H1 (cell line): ENCODE measurements at regions not wholly inside any gene's neighbourhood (a gene's known extent, or its start where the extent isn't known, plus 50 kb on each side); places are given as distances from the start of the nearest gene placed in this dataset.

Experiments
- CTCF ChIA-PET: fragments of 300-600 bp; sonication (Branson Sonifier 250); formaldehyde crosslinking; loops from one replicate; lab custom pipeline; 2021; ENCODE audit not compliant: partially characterized antibody; lab: Charles Lee
- POLR2A ChIA-PET: fragments of 300-600 bp; sonication (Branson Sonifier 250); formaldehyde crosslinking; loops from one replicate; lab custom pipeline; 2021; ENCODE audit warnings: inconsistent platforms; ENCODE audit not compliant: partially characterized antibody; lab: Charles Lee
- DNase-seq, 2 experiments: peaks; one replicate each; pipeline versions ENCODE4 v3.0.0 to v3.0.0-alpha.2; 2010 to 2022; ENCODE audit warnings: low spot score in 2 of 2, low read depth in 1 of 2, mixed read lengths in 1 of 2
- FAIRE-seq: peaks from 2 replicates; lab custom pipeline; 2011; peaks lifted over from hg19 to GRCh38; lab: Jason Lieb, UNC
- H2AFZ ChIP-seq: 2 replicates; pipeline ENCODE4 v1.8.1; 2012; ENCODE audit warnings: low read length, inconsistent platforms
- H2AK5ac ChIP-seq: 2 replicates; pipeline ENCODE4 v1.6.1; 2013; ENCODE audit warnings: low read depth, low read length
- H2BK120ac ChIP-seq: replicated peaks from 2 replicates; pipeline ENCODE3; 2013; ENCODE audit warnings: low read depth, low read length, inconsistent platforms
- H2BK12ac ChIP-seq: 2 replicates; pipeline ENCODE4 v1.6.1; 2013; ENCODE audit warnings: low read depth, low read length
- H2BK15ac ChIP-seq: 2 replicates; pipeline ENCODE4 v1.6.1; 2013; ENCODE audit warnings: low read length
- H2BK20ac ChIP-seq: 2 replicates; pipeline ENCODE4 v1.6.1; 2013; ENCODE audit warnings: low read length
- H2BK5ac ChIP-seq: 2 replicates; pipeline ENCODE4 v1.6.1; 2013; ENCODE audit warnings: low read depth, low read length
- H3K14ac ChIP-seq: 2 replicates; pipeline ENCODE4 v1.6.1; 2013; ENCODE audit warnings: inconsistent platforms; ENCODE audit not compliant: insufficient read length
- H3K18ac ChIP-seq: 2 replicates; pipeline ENCODE4 v1.6.1; 2013; ENCODE audit warnings: low read length; ENCODE audit errors: extremely low read depth
- H3K23ac ChIP-seq: 2 replicates; pipeline ENCODE4 v1.6.1; 2013; ENCODE audit warnings: inconsistent platforms; ENCODE audit not compliant: insufficient read length
- H3K23me2 ChIP-seq: 2 replicates; pipeline ENCODE4 v1.6.1; 2013; ENCODE audit warnings: low read depth, low read length
- H3K27ac ChIP-seq: 2 replicates; pipeline ENCODE4 v1.6.1; 2011; ENCODE audit warnings: low read depth, low read length, inconsistent platforms
- H3K27me3 ChIP-seq, 4 experiments: replicated peaks in 1 of 4; 1 replicate in 1 of 4; 2 replicates in 3 of 4; pipeline versions ENCODE4 v1.6.1 to v1.8.1; 2011 to 2013; ENCODE audit warnings: low read length in 3 of 4, mild to moderate bottlenecking in 3 of 4, inconsistent platforms in 2 of 4, mixed read lengths in 2 of 4, moderate library complexity in 1 of 4; ENCODE audit not compliant: control insufficient read depth in 3 of 4, insufficient read depth in 3 of 4; ENCODE audit errors: extremely low read depth in 1 of 4
- H3K36me3 ChIP-seq, 4 experiments: 2 replicates each; pipeline versions ENCODE4 v1.6.1 to v1.8.1; 2011 to 2013; ENCODE audit warnings: mild to moderate bottlenecking in 4 of 4, low read length in 3 of 4, moderate library complexity in 2 of 4, control low read depth in 1 of 4, inconsistent platforms in 1 of 4; ENCODE audit not compliant: insufficient read depth in 4 of 4, control insufficient read depth in 2 of 4
- H3K4ac ChIP-seq: replicated peaks from 2 replicates; pipeline ENCODE3; 2013; ENCODE audit warnings: low read length, low read depth, mixed read lengths, inconsistent platforms; ENCODE audit not compliant: insufficient read length
- H3K4me1 ChIP-seq, 4 experiments: replicated peaks in 1 of 4; 1 replicate in 1 of 4; 2 replicates in 3 of 4; pipeline versions ENCODE4 v1.6.1 to v1.8.1; 2011 to 2013; ENCODE audit warnings: low read length in 3 of 4, inconsistent platforms in 2 of 4, mixed read lengths in 1 of 4; ENCODE audit not compliant: insufficient read depth in 4 of 4, control insufficient read depth in 3 of 4
- H3K4me2 ChIP-seq, 2 experiments: 2 replicates each; pipeline versions ENCODE4 v1.6.1 to v1.8.1; 2011 to 2013; ENCODE audit warnings: low read depth in 2 of 2, low read length in 2 of 2, control low read depth in 1 of 2, inconsistent platforms in 1 of 2, mild to moderate bottlenecking in 1 of 2; ENCODE audit not compliant: insufficient read depth in 1 of 2
- H3K4me3 ChIP-seq, 4 experiments: fragments of 200-600, 300-600 bp in 1 of 4; sonication (generic), shearing (Covaris generic), sonication (Bioruptor Twin) in 1 of 4; 2 replicates each; pipeline versions ENCODE4 v1.5.1 to v1.8.1; 2011 to 2016; ENCODE audit warnings: low read length in 4 of 4, low read depth in 3 of 4, control low read depth in 2 of 4, inconsistent platforms in 2 of 4, mild to moderate bottlenecking in 2 of 4, mixed read lengths in 1 of 4, moderate library complexity in 1 of 4; ENCODE audit not compliant: insufficient read depth in 2 of 4; ENCODE audit errors: extremely low read depth in 1 of 4
- H3K56ac ChIP-seq: replicated peaks from 2 replicates; pipeline ENCODE3; 2013; ENCODE audit warnings: low read depth, mild to moderate bottlenecking, mixed read lengths, low read length, inconsistent platforms; ENCODE audit not compliant: insufficient read length
- H3K79me1 ChIP-seq: 2 replicates; pipeline ENCODE4 v1.6.1; 2013; ENCODE audit warnings: low read depth, low read length, control low read depth
- H3K79me2 ChIP-seq, 2 experiments: 2 replicates each; pipeline versions ENCODE4 v1.6.1 to v1.8.1; 2012 to 2013; ENCODE audit warnings: low read length in 2 of 2, mild to moderate bottlenecking in 2 of 2, inconsistent platforms in 1 of 2; ENCODE audit not compliant: insufficient read depth in 2 of 2, control insufficient read depth in 1 of 2
- H3K9ac ChIP-seq, 4 experiments: replicated peaks in 1 of 4; 1 replicate in 1 of 4; 2 replicates in 3 of 4; pipeline versions ENCODE4 v1.6.1 to v1.8.1; 2011 to 2013; ENCODE audit warnings: low read depth in 3 of 4, low read length in 3 of 4, control low read depth in 2 of 4, mild to moderate bottlenecking in 2 of 4, moderate library complexity in 2 of 4, inconsistent platforms in 1 of 4; ENCODE audit errors: extremely low read depth in 1 of 4
- H3K9me3 ChIP-seq, 2 experiments: 2 replicates each; pipeline versions ENCODE4 v1.6.1 to v1.8.1; 2012 to 2013; ENCODE audit warnings: mild to moderate bottlenecking in 2 of 2, moderate library complexity in 2 of 2, control low read depth in 1 of 2, inconsistent platforms in 1 of 2, low read depth in 1 of 2, low read length in 1 of 2, mixed read lengths in 1 of 2; ENCODE audit not compliant: insufficient read depth in 2 of 2
- H4K20me1 ChIP-seq, 2 experiments: replicated peaks in 1 of 2; 2 replicates each; pipeline versions ENCODE3 to v1.8.1; 2011 to 2013; ENCODE audit warnings: inconsistent platforms in 2 of 2, low read length in 2 of 2, mild to moderate bottlenecking in 1 of 2; ENCODE audit not compliant: insufficient read depth in 2 of 2, control insufficient read depth in 1 of 2
- H4K5ac ChIP-seq: 2 replicates; pipeline ENCODE4 v1.6.1; 2013; ENCODE audit warnings: low read length, low read depth, mixed read lengths, inconsistent platforms; ENCODE audit not compliant: insufficient read length
- H4K8ac ChIP-seq: 2 replicates; pipeline ENCODE4 v1.8.0; 2013; ENCODE audit warnings: mild to moderate bottlenecking, moderate library complexity, low read length, inconsistent platforms; ENCODE audit not compliant: insufficient read depth; ENCODE audit errors: extremely low read depth
- H4K91ac ChIP-seq: replicated peaks from 2 replicates; pipeline ENCODE3; 2013; ENCODE audit warnings: low read length, mixed read lengths, inconsistent platforms; ENCODE audit not compliant: insufficient read length
- EGR1 ChIP-seq: IDR thresholded peaks from 2 replicates; pipeline ENCODE4 v1.6.1; 2011; ENCODE audit warnings: low read depth, low read length, borderline replicate concordance
- NANOG ChIP-seq: IDR thresholded peaks from 2 replicates; pipeline ENCODE4 v1.6.1; 2011; ENCODE audit warnings: low read length, low read depth, mild to moderate bottlenecking, inconsistent platforms; ENCODE audit not compliant: insufficient read depth, poor library complexity, severe bottlenecking
- WGBS, 2 experiments: shearing (Covaris generic) in 1 of 2; methylation state at CpG; one replicate each; pipeline versions ENCODE4 v1.1.6 to v1.1.7; 2013 to 2015; ENCODE audit warnings: low lambda C conversion rate in 2 of 2, mixed read lengths in 2 of 2, inconsistent platforms in 1 of 2, low coverage in 1 of 2, missing lambda C conversion rate in 1 of 2; ENCODE audit not compliant: insufficient replicate concordance in 2 of 2, insufficient coverage in 1 of 2, insufficient read length in 1 of 2; ENCODE audit errors: extremely low coverage in 1 of 2, missing lambda C conversion rate in 1 of 2; 5-methylcytosine and 5-hydroxymethylcytosine counted together

GRCh38 chr9:16044579-16044881 is 491.7 kb downstream of the CCDC171 start:
- no peak overlapping the region for H3K23ac ChIP-seq
- H3K4me2 ChIP-seq = no peak overlapping the region
- H2BK15ac ChIP-seq = no peak overlapping the region
- CTCF ChIA-PET = interaction anchor here (0.7 to 1.6 kb wide), 2 partner anchors 89 to 358 kb away, joined by 3 to 5 read pairs; no protein-coding TSS in a partner anchor
- peaks cover 3 to 10% (median 8%) of the 10 kb centered on the region in 4 experiments; a peak in 6 of 7 replicates for H3K4me1 ChIP-seq
- no peak for TF ChIP-seq EGR1
- TF ChIP-seq NANOG = no peak
- no peaks in the 10 kb centered on the region for H3K9me3 ChIP-seq
- H3K27ac ChIP-seq = no peak overlapping the region
- no peaks in the 10 kb centered on the region for H3K79me2 ChIP-seq
- H3K9ac ChIP-seq = no peak overlapping the region
- no peaks in the 10 kb centered on the region for H3K79me1 ChIP-seq
- POLR2A ChIA-PET = no interaction called here
- no peak overlapping the region for H4K5ac ChIP-seq
- H3K27me3 ChIP-seq = peaks cover 0 to 1% (median 0%) of the 10 kb centered on the region in 4 experiments; a peak in 1 of 7 replicates
- no peak overlapping the region for H3K56ac ChIP-seq
- no peaks in the 10 kb centered on the region for H3K36me3 ChIP-seq
- FAIRE-seq = no peak
- 85% methylated on average over 2 of the region's 2 CpGs; no CpG with 5 or more reads in 1 of the 2 experiments for WGBS, 2 experiments
- H3K4me3 ChIP-seq = no peak overlapping the region
- H2AFZ ChIP-seq = no peak overlapping the region
- no peaks in the 10 kb centered on the region for H4K20me1 ChIP-seq
- H3K14ac ChIP-seq = no peak overlapping the region
- no peak overlapping the region for H2BK20ac ChIP-seq
- no peak overlapping the region for H3K18ac ChIP-seq
- DNase-seq = no peak
- H2BK12ac ChIP-seq = no peak overlapping the region
- H2AK5ac ChIP-seq = no peak overlapping the region
- no peaks in the 10 kb centered on the region for H3K23me2 ChIP-seq
- H4K8ac ChIP-seq = no peak overlapping the region
- no peak overlapping the region for H2BK5ac ChIP-seq
- H3K4ac ChIP-seq = no peak overlapping the region
- no peak overlapping the region for H2BK120ac ChIP-seq
- no peak overlapping the region for H4K91ac ChIP-seq
